Ecto neural progenitor cell (in vitro differentiated cells): ENCODE measurements at regions not wholly inside any gene's neighbourhood (a gene's known extent, or its start where the extent isn't known, plus 50 kb on each side); places are given as distances from the start of the nearest gene placed in this dataset.
"Not testable (repeated sequence)": the region's sequence is repeated elsewhere in the genome, so short reads cannot be mapped to it uniquely, and the experiment has no call there.

Experiments
- DNase-seq: peaks from one replicate; pipeline ENCODE4 v3.0.0-alpha.2; 2018; ENCODE audit warnings: low spot score

DNA sequence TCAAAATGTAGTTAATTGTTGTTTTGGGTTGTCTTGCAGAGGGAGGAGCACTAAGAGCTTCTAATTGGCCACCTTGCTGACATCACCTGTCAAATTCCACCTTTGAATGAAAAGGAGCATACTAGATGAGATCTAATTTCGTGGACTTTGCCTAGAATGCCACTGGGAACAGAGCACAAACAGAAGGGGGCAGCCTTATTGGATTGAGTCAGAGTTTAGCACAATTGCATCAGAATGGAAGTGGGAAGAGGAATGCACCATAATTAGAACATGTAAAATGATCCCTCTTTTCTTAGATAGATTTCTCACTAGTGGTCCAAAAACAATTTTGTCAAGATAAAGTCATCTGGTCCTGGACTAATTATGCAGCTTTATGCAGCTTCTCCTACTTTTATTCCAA, 1552.2 kb downstream of the PCDH9 start:
- DNase-seq = no peak

- not testable (repeated sequence) for DNase-seq
Measured at GRCh38 chr13:65675383-65675782, 1554.8 kb downstream of the PCDH9 start.

GRCh38 chr13:65670014-65670625, 1560.0 kb downstream of the PCDH9 start:
- no peak for DNase-seq

- no peak for DNase-seq
Measured at GRCh38 chr13:65660731-65661130, 1569.4 kb downstream of the PCDH9 start.

DNA sequence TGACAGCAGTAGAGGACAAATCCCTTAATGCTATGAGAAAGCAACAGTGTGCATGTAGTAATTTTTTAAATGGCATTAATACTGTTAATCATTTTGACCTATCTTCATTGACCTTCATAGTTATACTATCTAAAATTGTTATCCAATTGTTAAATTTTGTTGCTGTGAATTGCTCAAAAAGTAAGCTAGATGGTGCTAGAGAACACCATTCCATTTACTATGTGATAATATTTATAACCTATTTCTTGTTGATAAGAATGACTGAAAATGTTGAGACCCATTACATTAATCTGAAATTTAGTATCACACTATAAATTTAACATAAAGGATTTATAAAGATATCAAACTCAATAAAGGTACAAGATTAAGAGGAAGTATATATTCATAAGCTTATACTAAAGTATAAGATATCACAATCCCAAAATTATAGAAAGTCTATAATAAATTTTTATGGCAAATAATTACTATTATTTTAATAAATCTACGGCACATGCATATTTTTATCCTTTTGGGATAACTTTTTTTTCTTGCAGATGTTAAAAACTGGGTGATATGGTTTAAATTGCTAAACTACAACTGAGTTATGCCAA, 1573.3 kb downstream of the PCDH9 start:
- DNase-seq = no peak

GRCh38 chr13:65653613-65654012, 1576.5 kb downstream of the PCDH9 start:
- DNase-seq = no peak

- no peak for DNase-seq
Measured at GRCh38 chr13:65650321-65650720, 1579.8 kb downstream of the PCDH9 start.

- no peak for DNase-seq
Measured at GRCh38 chr13:65642996-65643395, 1587.1 kb downstream of the PCDH9 start.

- no peak for DNase-seq
Measured at GRCh38 chr13:65642301-65642700, 1587.8 kb downstream of the PCDH9 start.

GRCh38 chr13:65638572-65639168, 1591.5 kb downstream of the PCDH9 start:
- DNase-seq = no peak

DNA sequence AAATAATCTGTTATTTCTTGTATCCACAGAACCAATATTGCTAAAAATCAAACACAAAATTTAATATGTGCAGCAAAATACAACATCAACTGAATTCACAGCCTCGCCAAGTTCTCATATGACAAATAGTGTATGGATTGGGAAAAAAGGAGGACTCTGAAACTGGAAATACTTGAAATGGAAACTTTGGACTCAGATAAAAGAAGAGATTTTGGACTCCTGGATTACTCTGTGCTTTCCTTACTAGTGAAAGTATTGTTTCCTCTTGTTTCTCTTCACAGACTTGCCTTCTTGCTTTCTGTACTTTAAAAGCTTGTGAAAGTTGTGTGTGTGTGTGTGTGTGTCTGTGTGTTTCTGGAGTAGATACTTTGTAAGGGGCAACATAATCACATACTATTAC, 1596.3 kb downstream of the PCDH9 start:
- no peak for DNase-seq

GRCh38 chr13:65631078-65631477, 1599.1 kb downstream of the PCDH9 start:
- no peak for DNase-seq

DNA sequence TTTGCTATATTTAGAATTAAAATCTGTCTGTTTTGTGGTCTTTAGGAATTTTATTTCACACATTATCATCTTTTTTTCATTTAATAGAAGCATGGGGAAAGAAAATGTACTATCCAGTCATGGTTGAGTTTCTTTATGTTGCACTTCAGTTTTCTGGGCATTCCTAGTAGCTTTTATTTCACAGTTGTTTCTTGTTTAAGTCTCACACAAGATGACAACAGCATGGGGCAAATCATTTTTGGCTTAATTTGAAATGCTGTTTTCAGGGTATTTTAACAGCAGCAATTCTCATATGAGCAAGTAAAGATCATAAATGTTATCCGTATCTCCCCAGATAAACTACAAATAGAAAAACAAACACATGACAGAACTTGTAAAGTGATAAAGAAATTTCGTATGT, 1600.2 kb downstream of the PCDH9 start:
- DNase-seq = no peak

DNA sequence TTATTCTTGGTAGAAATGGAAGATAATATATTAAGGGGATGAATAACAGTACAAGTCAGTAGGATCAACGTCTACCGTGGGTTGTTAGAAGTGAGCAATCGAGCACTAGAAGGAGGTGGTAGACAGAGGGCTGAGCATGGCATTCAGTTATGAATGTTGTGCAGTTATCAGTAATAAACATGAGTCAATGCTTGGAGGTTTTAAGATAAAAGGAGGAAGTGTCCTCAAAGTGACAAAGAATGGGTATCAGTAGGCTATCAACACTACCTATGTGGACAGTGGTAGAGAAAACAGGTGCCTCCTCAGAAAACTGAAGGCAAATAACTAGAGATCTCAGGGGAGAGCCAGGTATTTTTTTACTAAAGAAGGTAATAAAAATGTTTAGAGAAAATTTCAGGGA, 1607.0 kb downstream of the PCDH9 start:
- DNase-seq = no peak

DNA sequence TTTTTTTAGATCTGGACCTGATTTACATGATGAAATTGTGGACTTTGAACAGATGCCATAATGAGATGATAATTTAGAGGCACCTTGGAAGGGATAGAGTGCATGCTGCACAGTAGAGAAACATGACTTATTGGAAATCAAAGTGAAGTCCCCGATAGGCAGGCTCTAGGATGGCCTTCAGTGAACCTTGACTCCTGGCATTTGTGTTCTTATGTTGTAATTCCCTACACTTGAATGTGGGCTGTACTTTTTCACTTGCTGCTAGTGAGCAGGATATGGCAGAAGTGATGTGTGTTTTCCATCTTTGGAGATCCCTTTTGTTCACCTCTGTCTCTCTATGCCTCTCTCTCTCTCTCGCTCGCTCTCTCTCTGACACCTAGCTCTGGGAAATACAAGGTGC, 1614.6 kb downstream of the PCDH9 start:
- DNase-seq = no peak

DNA sequence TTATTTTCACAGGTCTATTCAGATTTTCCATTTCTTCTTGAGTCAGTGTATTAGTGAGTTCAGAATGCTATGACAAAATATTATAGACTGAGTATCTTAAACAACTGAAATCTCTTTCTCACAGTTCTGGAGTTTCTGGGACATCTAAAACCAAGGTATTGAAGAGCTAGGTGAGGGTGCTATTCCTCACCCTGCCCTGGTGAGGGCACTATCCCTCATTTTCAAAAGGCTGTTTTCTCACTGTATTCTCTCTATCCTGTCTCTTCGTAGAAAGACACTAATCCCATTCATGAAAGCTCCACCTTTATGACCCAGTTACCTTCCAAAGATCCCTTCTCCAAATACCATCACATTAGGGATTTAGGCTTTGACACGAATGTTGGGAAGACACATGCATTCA, 1617.1 kb downstream of the PCDH9 start:
- DNase-seq = no peak

- DNase-seq = no peak
Measured at GRCh38 chr13:65609350-65609749, 1620.8 kb downstream of the PCDH9 start.

DNA sequence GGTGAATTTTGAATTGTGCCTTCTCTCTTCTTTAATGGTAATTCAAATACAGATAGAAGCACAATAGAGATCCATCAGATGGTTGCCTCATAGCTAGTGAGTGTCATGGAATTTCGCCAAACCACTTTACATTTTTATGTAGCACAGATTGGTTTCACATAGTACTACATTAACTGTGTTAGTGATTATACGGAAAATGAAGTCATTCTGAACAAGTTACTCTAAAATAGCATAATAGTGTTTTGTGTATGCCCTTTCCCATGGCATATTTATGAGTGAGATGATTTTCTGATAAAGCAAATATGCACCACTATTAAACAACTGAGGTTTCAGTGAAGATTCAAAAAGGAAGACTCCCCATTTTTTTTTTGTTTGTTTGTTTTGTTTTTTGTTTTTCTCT, 1623.5 kb downstream of the PCDH9 start:
- DNase-seq = no peak

GRCh38 chr13:65605396-65605795, 1624.7 kb downstream of the PCDH9 start:
- DNase-seq = no peak

DNA sequence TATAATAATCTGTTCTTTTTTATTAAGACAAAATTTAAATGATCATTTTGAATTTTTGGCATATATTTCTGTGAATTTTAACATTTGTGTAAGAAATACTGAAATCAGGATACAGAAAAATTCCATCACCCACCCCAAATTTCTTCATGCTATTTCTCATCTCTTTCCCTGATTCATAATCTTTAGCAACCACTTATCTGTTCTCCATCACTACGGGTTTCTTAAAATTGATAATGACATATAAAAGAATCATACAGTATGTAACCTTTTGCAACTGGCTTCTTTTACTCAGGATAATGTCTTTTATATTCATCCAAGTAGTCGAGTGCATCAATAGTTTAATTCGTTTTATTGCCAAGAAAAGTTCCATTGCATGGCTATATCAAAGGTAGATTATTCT, 1627.0 kb downstream of the PCDH9 start:
- no peak for DNase-seq

DNA sequence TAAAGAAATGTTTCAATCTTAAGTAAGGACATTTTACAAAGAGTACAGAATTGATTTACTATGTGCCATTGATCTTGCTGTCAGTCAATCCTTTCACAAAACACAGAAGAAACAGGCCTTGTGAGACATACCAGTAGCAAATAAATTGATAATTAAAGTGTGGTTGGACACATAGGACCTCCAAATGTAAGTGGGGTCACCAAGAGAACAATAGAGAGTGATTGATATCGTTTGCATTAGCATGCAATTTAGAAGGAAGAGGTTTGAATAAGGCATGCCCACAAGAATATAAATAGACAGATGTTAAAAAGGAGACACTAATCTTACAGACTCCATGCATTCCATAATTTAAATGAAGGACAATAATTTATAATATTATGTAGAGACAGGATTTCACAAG, 1628.3 kb downstream of the PCDH9 start:
- DNase-seq = no peak

GRCh38 chr13:65600702-65601101, 1629.4 kb downstream of the PCDH9 start:
- DNase-seq = no peak

DNA sequence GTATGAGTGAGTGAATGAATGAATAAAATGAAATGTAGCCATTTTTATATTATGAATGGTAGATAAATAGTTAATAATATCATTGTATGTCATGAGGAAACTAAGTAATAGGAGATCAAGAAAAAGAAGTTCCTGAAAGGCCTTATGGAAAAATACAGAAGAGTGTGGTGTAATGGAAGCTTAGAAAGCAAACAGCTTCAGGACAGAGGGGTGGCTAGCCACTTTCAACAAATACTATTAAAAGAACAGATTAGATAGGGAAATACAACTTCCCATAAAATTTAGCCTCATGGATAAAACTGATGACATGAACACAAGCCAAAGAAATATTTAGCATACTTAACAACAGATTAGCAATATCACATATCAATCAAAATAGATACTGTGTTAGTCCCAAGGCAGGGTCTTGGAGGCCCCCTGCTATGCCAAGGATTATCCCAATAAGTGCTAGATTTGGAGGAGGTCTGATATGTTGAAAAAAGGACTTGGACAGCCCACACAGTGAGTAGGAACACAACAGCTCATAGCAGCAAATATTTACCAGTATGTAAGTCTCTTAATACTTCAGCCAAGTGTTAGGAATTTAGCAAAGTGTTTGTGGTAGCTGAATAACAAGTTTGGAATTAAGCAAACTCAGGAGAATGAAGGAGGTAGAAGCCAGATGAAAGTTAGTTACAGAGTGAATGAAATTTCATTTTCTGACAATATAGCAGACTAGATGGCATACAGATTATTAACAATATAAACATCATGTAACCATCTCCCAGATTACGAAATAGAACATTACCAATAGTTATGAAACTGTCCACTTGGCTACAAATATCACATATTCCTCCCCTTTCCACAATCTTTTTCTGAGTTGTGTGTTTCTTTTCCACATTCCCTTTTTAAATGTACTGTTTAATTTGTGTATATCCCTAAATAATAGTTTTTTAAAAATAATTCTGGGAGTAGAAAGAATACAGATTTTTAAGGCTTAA, 1632.0 kb downstream of the PCDH9 start:
- DNase-seq = no peak
